Endothelial cell (in vitro differentiated cells): ENCODE measurements at regions not wholly inside any gene's neighbourhood (a gene's known extent, or its start where the extent isn't known, plus 50 kb on each side); places are given as distances from the start of the nearest gene placed in this dataset.

Source experiments
- DNase-seq: peaks from one replicate; pipeline ENCODE4 v3.0.0; 2021; ENCODE audit warnings: low spot score
- H3K27ac Mint-ChIP-seq: one replicate; pipeline ENCODE4 v1.8.0; 2021; ENCODE audit warnings: mixed read lengths, inconsistent platforms; ENCODE audit not compliant: unreplicated experiment
- H3K27me3 Mint-ChIP-seq: one replicate; pipeline ENCODE4 v1.8.0; 2021; ENCODE audit warnings: mild to moderate bottlenecking, moderate library complexity, mixed read lengths, inconsistent platforms; ENCODE audit not compliant: unreplicated experiment
- H3K36me3 Mint-ChIP-seq: one replicate; pipeline ENCODE4 v1.8.0; 2021; ENCODE audit warnings: mild to moderate bottlenecking, low read depth, mixed read lengths, inconsistent platforms; ENCODE audit not compliant: unreplicated experiment
- H3K4me1 Mint-ChIP-seq: one replicate; pipeline ENCODE4 v1.8.0; 2021; ENCODE audit warnings: mild to moderate bottlenecking, mixed read lengths, inconsistent platforms; ENCODE audit not compliant: unreplicated experiment
- H3K4me3 Mint-ChIP-seq: one replicate; pipeline ENCODE4 v1.8.0; 2021; ENCODE audit warnings: mild to moderate bottlenecking, mixed read lengths, inconsistent platforms; ENCODE audit not compliant: unreplicated experiment
- H3K9me3 Mint-ChIP-seq: one replicate; pipeline ENCODE4 v1.8.0; 2021; ENCODE audit warnings: mixed read lengths, inconsistent platforms; ENCODE audit not compliant: unreplicated experiment
- CTCF ChIP-seq: fragments of 200-600 bp; sonication (generic); IDR thresholded peaks from one replicate; pipeline ENCODE4 v1.5.0; 2021; ENCODE audit warnings: antibody characterized with exemption; ENCODE audit not compliant: unreplicated experiment

GRCh38 chr3:159841766-159842165, 146.9 kb upstream of the IL12A start:
- H3K36me3 Mint-ChIP-seq = peaks cover 4% of the 10 kb centered on the region
- TF ChIP-seq CTCF = no peak
- no peak overlapping the region for H3K27ac Mint-ChIP-seq
- H3K4me1 Mint-ChIP-seq = peaks cover 61% of the 10 kb centered on the region
- peak overlapping the region; percentile 24 for H3K4me3 Mint-ChIP-seq
- no peaks in the 10 kb centered on the region for H3K9me3 Mint-ChIP-seq
- peaks cover 2% of the 10 kb centered on the region for H3K27me3 Mint-ChIP-seq
- no peak for DNase-seq

GRCh38 chr3:159843840-159844730, 144.6 kb upstream of the IL12A start:
- no peak for TF ChIP-seq CTCF
- no peak for DNase-seq
- H3K36me3 Mint-ChIP-seq = peaks cover 17% of the 10 kb centered on the region
- H3K4me1 Mint-ChIP-seq = peaks cover 62% of the 10 kb centered on the region
- H3K27me3 Mint-ChIP-seq = no peaks in the 10 kb centered on the region
- H3K4me3 Mint-ChIP-seq = peak overlapping the region; percentile 81
- H3K27ac Mint-ChIP-seq = no peak overlapping the region
- no peaks in the 10 kb centered on the region for H3K9me3 Mint-ChIP-seq

GRCh38 chr3:159844801-159845261, 143.8 kb upstream of the IL12A start:
- DNase-seq = no peak
- peak overlapping the region; percentile 28 for H3K4me3 Mint-ChIP-seq
- H3K4me1 Mint-ChIP-seq = peaks cover 66% of the 10 kb centered on the region
- H3K9me3 Mint-ChIP-seq = no peaks in the 10 kb centered on the region
- no peak for TF ChIP-seq CTCF
- H3K27ac Mint-ChIP-seq = peak overlapping the region; percentile 15
- peaks cover 4% of the 10 kb centered on the region for H3K27me3 Mint-ChIP-seq
- H3K36me3 Mint-ChIP-seq = peaks cover 17% of the 10 kb centered on the region

DNA sequence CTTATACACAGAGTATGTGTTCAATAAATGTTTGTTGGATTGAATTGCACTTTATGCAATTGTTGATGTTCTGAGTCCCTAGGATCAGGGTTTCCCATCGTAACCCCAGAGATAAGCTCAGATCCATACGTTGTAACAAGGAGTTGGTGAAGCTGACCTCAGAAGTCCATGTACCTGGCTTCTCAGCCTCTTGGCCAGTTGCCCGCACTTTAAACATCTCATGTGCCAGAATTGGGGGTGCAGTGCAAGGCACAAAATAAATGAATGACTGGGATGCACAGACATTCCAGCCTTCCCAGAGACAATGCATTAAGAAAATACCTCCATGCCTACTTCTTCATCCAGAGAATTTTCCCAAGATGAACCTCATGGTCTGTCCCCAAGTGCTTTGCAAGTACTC, 142.9 kb upstream of the IL12A start:
- H3K36me3 Mint-ChIP-seq = peaks cover 23% of the 10 kb centered on the region
- DNase-seq = no peak
- H3K4me1 Mint-ChIP-seq = peaks cover 72% of the 10 kb centered on the region
- no peak overlapping the region for H3K4me3 Mint-ChIP-seq
- peaks cover 5% of the 10 kb centered on the region for H3K27me3 Mint-ChIP-seq
- no peak overlapping the region for H3K27ac Mint-ChIP-seq
- H3K9me3 Mint-ChIP-seq = no peaks in the 10 kb centered on the region
- TF ChIP-seq CTCF = no peak

DNA sequence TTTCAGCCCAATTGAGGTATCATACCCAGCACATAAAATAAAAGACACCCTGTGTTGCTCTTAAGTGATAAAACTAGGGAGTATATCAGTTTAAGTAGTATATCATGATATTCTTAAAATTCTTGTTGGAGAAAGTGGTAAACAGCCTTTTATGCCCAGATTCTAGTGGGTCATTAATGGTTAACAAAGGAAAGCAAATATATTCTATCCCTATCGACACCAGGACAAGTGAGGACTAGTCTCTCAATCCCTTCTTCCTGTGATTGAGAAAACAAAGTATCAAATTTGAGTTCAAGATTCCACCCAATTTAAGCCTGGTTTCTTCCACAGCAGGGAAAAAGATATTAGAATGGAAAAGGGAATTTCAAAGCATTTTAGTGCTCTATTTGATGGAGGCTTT, 142.4 kb upstream of the IL12A start:
- Mint-ChIP-seq H3K4me1 (peaks cover 77% of the 10 kb centered on the region), H3K4me3 (no peak overlapping the region), H3K27ac (peak overlapping the region; percentile 19), H3K27me3 (peaks cover 5% of the 10 kb centered on the region), H3K9me3 (no peaks in the 10 kb centered on the region), H3K36me3 (peaks cover 23% of the 10 kb centered on the region)
- TF ChIP-seq CTCF = no peak
- no peak for DNase-seq
